Right forelimb (tissue), 1 donor: ENCODE measurements at regions not wholly inside any gene's neighbourhood (a gene's known extent, or its start where the extent isn't known, plus 50 kb on each side); places are given as distances from the start of the nearest gene placed in this dataset.

Source experiments
- DNase-seq: peaks from one replicate; pipeline ENCODE4 v3.0.0-alpha.2; 2018

DNA sequence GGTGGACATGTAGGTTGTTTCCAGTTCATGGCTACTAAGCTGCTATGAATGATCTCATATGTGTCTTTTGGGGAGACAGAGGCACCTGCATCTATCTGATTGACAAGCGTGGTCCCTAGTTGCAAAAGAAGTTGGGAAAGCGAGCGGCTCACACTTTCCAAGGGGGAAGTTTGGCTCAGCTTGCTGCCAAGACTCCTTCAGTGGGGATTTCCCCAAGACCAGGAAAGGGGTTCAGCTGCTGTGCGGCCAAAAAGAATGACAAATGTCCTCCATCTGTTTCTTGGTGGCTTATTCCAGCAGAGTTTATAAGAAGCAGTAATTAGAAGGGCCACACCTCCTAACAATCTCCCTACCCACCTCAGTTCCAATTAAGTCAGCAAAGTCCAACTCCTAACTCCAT lies 128.5 kb upstream of the GALNT2 start:
- no peak for DNase-seq

- DNase-seq: no peak
Observed at GRCh38 chr1:229940684-229941083, 126.4 kb upstream of the GALNT2 start.

GRCh38 chr1:229941160-229941559 lies 125.9 kb upstream of the GALNT2 start:
- no peak for DNase-seq

DNA sequence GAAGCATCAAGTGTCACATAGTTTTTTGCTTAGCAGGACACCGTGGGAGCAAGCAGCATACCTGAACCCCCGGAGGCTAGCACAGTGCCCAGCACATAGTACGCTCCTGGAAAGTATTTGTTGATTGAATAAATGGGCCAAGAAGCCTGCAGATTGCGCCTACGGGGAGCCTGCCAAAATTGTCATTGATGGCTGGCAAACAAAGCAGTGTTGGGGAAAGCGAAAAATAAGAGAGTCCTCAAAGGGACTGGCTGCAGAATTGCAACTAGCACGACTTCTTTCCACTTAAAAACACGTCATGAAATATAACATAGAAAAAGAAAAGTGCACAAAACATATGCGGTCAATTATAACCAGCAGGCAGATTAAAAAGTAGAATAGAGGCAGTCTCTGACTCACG lies 125.2 kb upstream of the GALNT2 start:
- DNase-seq: peak; percentile 51

DNA sequence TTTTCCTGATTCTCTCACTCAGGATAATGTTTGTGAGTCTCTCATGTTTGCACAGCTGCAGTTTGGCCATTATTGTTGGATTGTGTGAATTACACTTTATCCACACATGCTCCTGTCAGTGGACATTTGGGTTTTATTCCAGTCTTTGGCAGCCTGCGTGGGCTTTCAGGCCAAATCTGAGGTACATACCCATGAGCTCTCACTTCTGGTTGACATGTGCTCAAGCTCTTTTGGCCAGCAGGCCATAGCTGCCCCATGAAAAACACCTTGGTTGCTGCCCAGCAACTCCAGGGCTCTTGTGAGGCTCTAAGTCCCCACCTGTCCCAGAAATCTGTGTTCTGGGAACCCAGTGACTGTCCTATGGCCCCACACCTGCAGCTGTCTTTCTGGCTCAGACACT lies 124.5 kb upstream of the GALNT2 start:
- peak; percentile 52 for DNase-seq

GRCh38 chr1:229943148-229943714 lies 123.8 kb upstream of the GALNT2 start:
- no peak for DNase-seq

GRCh38 chr1:229943988-229944743 lies 122.9 kb upstream of the GALNT2 start:
- no peak for DNase-seq

GRCh38 chr1:229945795-229946194 lies 121.2 kb upstream of the GALNT2 start:
- no peak for DNase-seq

GRCh38 chr1:229947968-229948367 lies 119.1 kb upstream of the GALNT2 start:
- no peak for DNase-seq

DNA sequence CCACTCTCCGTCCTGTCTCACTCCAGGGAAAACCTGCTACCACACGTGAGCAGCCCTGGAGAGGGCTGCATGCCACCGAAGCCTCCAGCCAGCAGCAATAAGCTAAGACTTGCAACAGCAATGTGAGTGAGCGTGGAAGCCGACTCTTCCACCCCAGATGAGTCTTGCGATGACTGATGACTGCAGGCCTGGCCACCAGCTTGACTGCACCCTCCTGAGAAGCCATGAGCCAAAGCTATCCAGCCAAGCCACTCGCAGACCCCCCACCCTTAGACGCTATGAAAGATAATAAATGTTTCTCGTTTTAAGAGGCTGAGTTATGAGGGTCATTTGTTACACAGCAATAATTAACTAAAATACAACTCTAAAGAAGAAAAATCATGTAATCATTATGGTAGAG lies 118.6 kb upstream of the GALNT2 start:
- no peak for DNase-seq

DNA sequence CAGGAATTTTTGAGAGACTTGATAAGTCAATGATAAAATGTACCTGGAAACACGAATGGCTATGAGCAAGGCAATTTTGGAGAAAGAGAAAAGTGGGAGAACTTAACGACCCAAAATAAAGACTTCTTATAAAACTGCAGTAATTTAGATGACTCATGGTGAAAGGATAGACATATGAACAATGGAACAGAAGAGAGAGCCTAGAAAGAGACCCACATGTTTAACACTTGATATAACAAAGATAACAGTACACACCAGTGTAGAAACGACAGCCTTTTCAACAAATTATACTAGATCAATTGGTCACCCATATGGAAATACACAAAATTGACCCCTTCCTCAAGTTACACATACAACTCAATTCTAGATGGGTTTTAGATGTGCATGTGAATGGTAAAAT lies 117.5 kb upstream of the GALNT2 start:
- no peak for DNase-seq

GRCh38 chr1:229950020-229950419 lies 117.0 kb upstream of the GALNT2 start:
- DNase-seq: no peak

DNA sequence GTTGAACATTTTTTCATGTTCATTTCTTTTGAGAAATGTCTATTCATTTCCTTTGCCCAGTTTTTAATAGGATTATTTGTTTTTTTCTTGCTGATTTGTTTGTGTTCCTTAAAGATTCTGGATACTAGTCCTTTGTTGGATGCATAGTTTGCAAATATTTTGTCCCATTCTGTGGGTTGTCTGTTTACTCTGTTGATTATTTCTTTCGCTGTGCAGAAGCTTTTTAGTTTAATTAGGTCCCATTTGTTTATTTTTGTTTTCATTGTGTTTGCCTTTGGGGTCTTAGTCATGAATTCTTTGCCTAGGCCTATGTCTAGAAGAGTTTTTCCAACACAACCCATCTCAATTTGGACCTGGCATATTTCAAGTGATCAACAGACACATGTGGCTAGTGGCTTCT lies 116.1 kb upstream of the GALNT2 start:
- no peak for DNase-seq

- DNase-seq: no peak
Observed at GRCh38 chr1:229951856-229952534, 115.0 kb upstream of the GALNT2 start.

- no peak for DNase-seq
Observed at GRCh38 chr1:229952670-229953520, 114.1 kb upstream of the GALNT2 start.

DNA sequence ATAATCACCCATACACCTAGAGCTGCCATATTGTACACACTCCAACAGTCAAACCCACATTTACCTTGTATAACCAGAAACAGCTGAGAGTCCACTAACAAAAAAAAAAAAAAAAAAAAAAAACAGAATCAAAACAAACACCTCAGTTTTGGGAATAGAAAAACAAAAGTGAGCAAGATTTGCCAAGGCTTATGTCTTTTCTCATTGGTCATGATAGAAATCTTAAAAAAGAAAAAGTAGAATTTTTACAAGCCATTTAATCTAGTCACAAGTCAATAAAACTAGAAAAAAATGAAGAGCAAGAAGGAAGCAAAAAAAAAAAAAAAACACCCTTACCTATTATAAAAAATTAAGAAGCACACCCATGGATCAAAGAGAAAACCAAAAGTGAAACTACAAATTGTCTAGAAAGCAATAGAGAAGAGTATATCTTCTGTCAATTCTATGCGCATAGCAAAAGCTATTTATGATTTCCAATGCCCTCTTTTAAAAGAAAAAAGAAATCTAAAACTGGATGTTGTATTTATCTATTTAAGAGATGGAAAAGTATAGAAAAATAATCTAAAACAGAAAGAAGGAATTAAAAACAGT lies 113.2 kb upstream of the GALNT2 start:
- no peak for DNase-seq

DNA sequence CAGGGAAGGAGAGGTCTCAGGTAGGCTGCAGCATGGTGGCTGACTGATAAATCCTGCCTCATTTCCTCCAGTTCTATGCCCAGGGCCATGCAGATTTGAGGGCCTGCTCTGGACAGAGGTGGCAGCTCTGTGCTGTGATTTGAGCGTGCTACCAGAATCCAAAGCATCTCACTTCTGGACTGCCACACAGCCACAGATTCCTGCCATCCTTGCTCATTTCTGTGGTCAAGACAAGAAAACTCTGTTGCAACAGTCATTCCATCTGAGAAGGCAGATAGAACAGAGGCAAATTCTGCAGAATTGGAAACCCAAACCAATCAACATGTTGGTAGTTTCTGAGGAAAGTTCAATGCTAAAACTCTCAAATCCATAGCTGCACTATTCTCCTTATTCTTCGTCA lies 102.8 kb upstream of the GALNT2 start:
- no peak for DNase-seq

- no peak for DNase-seq
Observed at GRCh38 chr1:229970714-229971113, 96.3 kb upstream of the GALNT2 start.

- DNase-seq: no peak
Observed at GRCh38 chr1:229971141-229971540, 95.9 kb upstream of the GALNT2 start.

DNA sequence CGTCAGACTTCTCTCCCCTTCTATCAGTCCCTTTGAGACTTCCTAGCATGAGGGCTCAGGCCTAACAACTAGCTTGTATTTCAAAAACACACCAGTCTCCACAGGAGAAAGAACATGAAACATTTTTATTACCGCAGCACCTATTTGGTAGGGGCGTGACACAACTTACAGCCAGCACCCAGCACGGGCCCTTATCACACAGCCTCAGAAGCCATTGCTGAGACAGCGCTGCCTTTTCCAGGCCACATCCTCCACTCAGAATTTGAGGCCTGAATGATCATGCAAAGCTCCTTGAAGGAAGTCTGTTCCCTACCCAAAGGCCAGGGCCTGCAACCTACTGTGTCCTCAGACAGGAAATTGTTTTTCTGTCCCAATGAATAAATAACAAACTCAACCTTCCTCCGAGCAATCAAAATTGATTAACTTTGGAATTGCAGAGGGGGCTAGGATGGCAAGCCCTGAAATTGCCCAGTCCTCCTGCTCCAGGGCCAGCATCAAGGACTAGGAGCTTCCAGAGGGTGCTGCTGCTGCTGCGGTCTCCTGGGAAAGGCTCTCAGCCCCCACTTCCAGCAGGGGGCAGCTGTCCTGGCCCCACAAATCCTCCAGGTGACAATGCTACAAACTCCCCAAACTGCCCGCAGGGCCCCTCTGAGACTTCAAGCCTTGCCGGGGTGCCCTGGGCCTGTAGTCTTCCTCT lies 94.3 kb upstream of the GALNT2 start:
- DNase-seq: no peak

GRCh38 chr1:229973297-229973612 lies 93.8 kb upstream of the GALNT2 start:
- DNase-seq: no peak

GRCh38 chr1:229975047-229975446 lies 92.0 kb upstream of the GALNT2 start:
- DNase-seq: no peak

- no peak for DNase-seq
Observed at GRCh38 chr1:229980009-229980408, 87.0 kb upstream of the GALNT2 start.
